ENCODE measurements at regions not wholly inside any gene's neighbourhood (a gene's known extent, or its start where the extent isn't known, plus 50 kb on each side); places are given as distances from the start of the nearest gene placed in this dataset.
"Not testable (repeated sequence)": the region's sequence is repeated elsewhere in the genome, so short reads cannot be mapped to it uniquely, and the experiment has no call there.

DNA sequence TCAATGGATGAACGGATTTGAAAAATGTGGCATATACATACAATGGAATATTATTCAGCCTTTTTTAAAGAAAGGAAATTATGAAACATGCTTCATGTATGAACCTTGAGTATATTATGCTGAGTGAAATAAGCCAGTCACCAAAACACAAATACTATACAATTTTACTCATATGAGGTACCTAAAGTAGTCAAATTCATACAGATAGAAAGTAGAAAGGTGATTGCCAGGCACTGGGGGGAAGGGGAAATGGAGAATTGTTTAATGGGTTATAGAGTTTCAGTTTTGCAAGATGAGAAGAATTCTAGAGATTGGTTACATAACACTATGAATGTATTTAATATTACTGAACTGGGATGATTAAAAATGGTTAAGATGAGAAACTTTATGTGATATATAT lies 171.4 kb downstream of the TMTC3 start:
- no peak for DNase-seq

DNA sequence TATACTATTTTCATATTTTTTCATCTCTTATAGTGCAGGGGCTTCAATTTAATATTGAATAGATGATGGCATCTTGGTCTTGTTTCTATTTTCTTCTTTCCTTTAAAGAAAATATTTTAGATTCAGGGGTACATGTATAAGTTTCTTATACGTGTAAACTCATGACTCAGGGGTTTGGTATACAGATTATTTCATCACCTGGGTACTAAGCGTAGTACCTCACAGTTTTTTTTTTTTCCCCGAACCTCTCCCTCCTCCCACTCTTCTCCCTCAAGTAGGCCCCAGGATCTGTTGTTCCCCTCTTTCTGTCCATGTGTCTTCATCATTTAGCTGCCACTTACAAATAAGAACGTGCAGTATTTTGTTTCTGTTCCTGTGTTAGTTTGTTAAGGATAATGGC lies 172.6 kb downstream of the TMTC3 start:
- no peak for DNase-seq

DNA sequence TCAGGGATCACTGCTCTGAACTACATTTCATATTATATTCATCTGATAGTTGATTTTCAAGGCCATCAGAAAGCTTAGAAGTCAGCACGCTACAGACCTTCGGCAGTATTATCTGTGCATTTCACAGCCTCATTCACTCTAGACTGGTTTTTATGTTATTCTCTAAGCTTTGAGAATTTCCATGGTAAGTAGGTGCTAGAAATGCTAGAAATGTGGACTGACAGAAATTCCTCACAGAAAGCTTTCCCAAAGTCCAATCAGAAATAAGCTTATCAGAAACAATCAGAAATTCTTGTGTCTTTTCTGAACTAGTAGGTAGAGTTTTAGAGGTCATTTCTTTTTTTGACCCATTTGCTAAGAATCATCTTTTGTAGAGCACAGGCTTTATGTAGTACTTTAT lies 176.6 kb downstream of the TMTC3 start:
- no peak for DNase-seq

DNA sequence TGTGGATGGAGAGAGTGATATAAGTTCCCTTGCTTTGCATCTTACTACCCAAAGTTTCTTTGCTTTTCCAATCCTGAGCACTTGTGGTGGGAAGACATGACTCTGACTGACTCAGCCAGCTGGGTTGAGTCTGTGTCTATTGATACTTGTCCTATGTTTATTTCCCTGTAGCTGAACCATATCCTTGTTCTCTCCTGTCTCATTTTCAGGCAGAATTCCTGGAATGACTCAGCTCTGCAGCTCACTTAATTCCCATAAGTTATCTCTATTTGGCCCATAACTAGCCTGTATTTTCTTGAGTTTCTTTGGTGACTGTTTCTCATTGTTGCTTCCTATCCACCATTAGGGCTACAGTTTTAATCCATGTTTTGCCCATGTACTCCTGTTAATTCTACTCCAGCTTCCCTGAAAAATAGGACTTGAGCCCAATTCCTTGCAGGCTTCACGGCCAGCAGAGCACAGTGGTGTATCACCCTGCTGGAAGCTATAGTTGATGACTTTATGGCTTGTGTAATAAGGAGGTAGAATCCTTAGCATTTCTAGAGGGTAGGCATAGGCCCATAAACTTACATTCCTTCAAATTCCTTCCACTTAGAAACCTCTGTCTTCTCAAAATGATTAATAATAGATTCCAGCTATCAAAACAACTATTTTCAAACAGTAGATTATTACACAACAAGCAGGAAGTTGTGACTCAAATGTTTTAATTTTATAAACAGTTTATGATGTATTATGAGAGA lies 183.1 kb downstream of the TMTC3 start:
- no peak for DNase-seq

DNA sequence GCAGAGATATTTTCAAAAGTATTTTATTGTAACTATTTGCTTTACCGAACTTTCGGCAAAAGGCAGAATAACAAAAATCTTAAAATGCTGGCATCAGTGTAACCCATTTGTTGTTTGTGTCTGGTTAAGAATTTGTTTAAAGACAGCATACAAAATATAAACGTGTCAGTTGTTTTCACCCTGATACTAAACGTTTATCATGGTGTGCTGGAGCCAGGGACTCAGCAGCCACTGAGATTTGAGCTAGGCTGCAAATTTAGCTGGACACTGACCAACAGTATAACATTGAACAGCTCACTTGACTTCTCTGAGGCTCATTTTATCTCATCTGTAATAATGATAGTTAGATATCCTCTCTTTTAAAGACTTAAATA lies 183.7 kb downstream of the TMTC3 start:
- no peak for DNase-seq

DNA sequence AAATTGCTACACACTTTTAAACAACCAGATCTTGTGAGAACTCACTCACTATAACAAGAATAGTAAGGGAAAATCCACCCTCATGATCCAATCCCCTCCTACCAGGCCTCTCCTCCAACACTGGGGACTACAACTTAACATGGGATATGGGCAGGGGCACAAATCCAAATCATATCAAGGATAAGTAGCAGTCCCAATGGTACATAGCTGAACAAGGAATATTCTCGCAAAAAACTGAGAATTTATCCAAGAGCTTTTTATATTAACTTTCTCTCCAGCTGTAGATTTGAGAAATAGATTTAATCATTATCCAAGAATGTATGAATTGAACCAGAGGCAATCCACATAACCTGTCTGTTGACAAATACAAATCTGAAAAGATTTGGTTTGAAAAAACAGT lies 185.2 kb downstream of the TMTC3 start:
- DNase-seq = no peak

DNA sequence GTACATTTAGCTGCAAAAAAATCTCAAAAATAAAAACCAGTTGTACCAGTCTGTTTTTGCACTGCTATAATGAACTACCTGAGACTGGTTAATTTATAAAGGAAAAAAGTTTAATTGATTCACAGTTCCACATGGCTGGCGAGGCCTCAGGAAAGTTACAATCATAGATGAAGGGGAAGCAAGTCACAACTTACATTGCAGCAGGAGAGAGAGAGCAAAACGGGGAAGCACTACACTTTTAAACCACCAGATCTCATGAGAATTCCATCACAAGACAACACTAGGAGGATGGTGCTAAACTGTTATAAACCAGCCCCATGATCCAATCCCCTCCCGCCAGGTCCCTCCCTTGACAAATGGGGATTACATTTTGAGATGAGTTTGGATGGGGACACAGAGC lies 186.0 kb downstream of the TMTC3 start:
- no peak for DNase-seq

DNA sequence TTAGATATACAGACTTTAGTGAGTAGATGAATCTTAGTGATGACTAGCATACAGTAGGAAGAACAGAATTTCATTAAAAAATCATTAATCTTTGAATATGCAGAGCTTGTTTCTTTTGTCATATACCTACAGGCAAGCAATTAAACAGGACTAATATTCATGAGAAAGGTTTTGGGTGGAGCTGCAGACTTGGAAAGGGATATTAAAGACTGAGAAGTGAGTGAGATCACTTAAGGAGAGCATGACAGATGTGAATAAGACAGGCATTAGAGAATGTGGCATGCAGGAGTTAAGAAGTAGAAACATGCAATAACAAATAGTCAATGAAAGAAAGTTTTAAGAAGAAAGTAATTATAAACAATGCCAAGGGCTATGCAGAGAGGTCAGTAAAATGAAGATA lies 187.7 kb downstream of the TMTC3 start:
- DNase-seq = no peak

DNA sequence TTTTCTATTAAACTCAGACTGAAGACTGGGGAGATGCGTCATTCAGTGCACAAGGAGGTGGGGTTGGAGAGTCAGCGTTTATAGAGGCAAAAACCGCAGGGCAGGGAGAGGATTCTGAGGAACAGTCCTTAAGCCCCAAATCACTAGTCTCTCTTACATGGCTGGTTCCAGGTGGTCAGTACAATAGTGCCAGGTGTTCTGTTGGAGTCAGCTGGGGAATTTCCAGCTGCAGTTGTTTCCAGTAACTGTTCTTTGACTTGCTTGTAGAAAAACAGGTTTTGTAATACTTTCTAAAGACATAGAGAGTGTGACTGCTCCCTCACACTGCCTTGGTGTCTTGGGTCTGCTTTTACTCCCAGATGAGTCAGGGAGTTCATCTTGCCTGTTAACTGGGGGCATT lies 192.2 kb downstream of the TMTC3 start:
- no peak for DNase-seq

DNA sequence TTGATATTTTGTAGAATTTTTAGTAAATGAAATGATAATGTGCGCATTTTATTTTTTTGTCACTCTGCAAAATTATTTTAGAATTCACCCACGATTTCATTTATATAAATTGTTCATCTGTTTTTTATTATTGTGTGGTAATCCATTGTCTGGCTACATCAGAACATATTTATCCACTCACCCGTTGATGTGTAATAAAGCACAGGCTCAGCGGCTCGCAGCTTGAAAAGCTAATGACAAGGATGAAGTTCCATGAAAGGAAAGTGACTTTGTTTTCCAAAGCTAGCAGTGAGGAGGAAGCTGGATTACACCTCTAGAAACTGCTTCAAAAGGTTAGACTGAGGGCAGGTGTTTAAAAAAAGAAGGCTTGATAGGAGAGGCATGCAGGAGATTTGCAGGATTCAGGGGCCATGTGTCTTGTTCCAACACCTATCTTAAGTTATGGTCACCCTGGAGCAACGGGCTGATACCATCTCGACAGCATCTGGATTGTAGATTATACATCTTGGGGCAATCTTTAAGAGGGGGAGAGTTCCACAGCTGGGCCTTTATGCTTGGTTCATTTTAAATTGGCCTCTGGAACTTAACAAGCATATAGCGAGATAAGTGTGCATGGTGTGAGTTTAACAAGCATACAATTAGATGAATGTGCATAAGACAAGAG lies 194.1 kb downstream of the TMTC3 start:
- DNase-seq = no peak

DNA sequence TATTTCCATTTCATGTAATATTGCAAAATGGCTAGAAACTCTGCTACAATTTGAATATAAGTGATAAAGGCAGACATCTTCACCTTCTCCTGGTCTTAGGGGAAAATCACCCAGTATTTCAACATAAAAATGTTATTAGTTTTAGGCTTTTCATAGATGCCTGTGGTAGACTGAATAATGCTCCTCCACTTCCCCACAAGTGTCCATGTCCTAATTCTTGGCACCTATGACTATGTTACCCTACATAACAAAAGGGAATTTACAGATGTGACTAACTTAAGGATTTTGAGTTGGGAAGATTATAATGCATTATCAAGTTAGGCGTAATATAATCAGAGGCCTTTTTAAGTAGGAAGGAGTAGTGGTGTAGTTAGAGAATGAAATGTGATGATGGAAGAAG lies 196.4 kb downstream of the TMTC3 start:
- DNase-seq = no peak

DNA sequence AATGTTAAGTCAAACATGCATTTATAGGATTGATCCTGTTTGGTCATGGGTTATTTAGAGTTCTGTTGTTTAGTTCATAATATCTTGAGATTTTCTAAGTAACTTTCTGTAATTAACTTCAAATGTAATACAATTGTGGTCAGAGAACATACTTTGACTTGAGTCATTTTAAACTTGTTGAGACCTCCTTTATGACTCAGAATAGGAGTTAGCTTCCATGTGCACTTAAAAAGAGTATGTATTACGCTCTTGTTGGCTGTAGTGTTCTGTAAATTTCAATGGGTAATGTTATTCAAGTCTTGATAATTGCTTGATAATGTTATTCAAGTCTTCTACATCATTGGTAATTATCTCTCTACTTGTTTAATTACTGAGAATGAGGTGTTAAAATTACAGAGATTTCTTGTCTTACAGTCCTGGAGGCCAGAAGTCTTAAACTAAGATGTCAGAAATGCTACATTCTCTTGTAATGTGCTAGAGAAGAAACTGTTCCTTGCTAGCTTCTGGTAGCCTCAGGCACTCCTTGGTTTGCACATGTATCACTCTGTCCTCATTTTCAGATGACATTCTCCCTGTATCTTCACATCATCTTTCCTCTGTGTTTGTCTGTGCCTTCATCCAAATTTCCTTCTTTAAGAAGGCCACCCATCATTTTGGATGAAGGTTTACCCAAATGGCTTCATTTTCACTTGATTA lies 197.3 kb downstream of the TMTC3 start:
- DNase-seq = no peak

DNA sequence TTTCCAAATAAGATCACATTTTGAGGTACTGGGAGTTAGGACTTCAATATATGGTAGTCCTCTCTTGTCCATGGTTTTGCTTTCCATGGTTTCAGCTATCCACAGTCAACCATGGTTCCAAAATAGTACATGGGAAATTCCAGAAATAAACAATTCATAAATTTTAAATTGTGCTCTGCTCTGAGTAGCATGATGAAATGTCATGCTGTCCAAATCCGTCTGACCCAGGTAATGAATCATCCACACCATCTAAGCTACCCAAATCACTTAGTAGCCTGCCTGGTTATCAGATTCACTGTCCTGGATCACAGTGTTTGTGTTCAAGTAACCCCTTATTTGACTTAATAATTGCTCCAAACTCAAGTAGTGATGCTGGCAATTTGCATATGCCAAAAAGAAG lies 197.9 kb downstream of the TMTC3 start:
- DNase-seq = no peak

DNA sequence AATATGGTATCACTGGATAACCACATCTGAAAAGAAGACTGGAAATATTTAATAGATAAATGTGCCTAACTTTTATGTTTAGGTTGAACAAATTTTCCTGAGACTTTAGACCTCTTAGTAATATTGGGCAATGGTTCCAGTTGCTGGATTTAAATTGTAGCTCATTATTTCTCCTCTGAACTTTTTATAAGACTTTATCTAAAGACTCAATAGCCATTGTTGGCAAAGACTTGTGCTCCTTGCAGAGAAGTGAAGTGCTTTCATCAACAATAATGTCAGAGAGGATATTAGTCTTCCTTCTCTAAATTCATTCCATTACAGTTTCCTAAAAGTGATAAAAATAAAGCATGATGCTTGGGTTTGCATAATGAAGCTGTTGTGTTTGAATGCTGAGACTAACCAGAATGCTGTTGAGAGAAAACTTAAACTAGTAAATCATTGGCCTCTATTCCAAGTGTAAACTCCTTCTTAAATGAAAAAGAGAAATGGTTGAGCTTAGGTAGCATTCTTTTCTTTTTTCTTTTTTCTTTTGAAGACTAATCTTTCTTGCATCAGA lies 200.2 kb downstream of the TMTC3 start:
- DNase-seq = no peak

DNA sequence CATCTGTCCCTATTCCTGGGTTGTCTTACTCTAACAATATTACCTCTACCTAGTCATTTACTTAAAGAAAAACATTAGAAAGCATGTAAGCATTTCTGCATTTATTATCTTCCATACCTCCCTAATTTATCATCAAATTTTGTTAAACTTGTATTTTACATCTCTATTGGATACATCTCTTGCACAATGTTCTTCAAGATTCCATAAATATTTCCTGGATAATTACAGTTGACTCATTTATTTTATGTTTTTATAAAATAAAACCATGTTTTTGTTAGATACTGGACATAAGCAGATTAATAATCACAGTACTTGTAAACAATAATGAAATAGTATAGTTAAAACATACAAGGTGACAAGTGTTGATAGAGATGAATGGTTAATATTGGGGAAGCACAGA lies 209.0 kb downstream of the TMTC3 start:
- DNase-seq = no peak

DNA sequence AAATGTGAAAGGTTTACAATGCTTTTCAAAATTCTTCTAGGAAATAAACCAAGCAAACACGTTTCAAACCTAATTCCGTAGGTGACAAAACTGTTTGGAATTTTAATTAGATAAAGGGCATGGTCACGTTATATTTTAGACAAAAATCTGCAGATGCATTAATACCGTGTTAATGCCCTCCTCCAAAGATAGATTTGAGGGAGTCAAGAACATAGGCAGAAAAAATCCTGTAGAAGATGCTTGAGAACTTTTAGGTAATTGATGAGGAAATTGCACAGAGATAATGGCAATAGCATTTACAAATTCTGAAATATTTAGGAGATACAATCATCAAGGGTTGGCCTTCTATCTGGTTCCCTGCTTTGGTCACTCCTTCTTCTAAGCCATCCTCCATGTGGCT lies 212.6 kb downstream of the TMTC3 start:
- DNase-seq = no peak

DNA sequence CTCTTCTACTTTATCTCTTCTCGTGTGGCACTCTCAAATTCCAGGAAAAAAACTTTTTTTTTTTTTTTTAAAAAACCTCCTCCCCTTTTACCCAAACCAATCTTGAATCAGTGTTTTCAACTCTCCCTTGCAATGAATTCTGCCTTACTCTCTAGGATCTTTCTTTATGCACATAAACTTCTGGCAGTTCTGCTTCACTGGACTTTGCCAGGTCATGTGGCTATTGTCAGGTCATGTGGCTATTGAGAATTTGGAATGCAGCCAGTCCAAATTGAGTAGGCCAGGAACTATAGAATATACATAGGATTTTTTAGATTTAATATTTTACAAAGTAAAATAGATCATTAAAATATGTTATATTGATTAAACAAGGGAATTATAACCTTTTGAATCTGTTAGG lies 218.2 kb downstream of the TMTC3 start:
- DNase-seq = no peak

DNA sequence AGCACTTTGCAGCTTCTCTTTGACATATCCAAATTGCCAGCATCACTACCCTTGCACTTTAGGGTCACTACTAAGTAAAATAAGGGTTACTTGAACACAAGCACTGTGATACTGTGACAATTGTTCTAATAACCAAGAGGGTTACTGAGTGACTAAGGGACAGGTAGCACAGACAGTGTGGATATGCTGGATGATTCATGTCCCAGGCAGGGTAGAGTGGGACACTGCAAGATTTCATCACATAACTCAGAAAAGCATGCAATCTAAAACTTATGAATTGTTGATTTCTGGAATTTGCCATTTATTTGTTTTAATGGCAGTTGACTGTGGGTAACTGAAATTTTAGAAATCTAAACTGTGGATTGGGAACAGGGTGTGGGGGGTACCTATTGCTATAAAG lies 218.8 kb downstream of the KITLG start:
- no peak for DNase-seq

DNA sequence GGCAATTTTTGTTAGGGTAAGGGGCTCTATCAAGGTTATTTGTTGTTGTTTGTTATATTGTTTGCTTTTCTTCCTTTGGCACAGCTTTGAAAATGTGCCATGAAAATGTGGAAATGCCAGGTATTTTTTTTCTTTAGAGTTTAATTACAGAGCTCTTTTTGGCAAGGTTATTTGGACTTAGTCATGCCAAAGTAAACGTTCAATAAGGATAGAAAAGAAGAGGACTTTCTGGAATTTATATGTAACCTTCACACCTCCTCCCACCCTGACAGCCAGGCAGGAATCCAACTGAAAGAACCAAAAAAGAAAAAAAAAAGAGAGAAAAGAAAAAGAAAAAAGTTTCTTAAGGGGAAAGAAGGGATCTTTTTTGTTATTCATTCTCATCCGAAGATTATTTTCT lies 217.8 kb downstream of the KITLG start:
- no peak for DNase-seq

DNA sequence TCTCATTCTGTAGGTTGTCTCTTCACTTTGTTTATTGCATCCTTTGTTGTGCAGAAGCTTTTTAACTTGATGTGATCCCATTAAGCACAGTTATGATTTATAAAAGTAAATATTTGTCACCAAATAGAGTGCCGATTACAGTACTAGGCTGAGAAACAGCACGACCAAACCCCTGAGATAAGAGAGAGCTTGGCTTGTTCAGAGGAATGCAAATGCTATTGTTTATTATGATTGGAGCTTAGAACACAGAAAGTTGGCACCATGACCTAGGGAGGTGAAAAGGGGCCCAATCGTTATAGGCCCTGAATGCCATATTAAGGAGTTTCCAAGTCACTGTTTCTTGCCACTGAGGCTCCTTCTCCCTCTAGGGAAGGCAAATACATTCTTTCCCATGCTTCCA lies 214.9 kb downstream of the KITLG start:
- no peak for DNase-seq

DNA sequence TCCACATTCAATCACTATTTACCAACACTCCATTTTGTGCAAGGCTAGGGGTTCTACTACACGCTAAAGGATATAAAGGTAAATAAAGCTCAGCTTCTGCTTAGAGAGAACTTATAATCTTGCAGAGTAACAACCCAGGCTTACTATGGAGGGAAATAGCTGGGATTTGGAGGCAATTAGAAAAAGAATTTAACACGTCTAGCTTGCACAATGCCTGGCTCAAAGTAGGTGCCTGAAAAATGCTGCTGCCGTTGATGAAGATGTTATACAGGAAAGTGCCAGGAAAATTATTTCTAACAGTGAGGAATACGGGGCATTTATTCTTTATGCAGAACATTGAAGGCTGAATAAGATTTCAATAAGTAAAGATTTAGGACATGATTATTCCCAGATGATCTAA lies 214.2 kb downstream of the KITLG start:
- no peak for DNase-seq

DNA sequence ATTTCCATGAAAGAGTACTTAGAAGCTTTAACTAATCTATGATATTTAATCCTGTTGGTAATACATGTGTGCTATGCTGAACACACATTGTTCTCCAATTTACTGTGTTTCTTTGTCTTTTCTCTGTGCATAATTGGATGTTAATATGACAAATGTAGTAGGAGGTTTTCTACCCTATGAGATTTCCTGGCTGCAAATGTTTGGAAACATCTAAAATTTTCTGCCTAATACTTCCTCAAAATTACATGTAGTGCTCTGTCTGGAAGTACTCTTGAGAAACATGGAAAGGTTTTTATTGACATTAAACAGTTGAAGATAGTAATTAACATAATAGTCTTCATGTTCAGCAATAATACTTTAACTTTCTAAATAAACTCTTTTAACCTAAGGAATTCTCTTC lies 213.0 kb downstream of the KITLG start:
- DNase-seq = no peak

DNA sequence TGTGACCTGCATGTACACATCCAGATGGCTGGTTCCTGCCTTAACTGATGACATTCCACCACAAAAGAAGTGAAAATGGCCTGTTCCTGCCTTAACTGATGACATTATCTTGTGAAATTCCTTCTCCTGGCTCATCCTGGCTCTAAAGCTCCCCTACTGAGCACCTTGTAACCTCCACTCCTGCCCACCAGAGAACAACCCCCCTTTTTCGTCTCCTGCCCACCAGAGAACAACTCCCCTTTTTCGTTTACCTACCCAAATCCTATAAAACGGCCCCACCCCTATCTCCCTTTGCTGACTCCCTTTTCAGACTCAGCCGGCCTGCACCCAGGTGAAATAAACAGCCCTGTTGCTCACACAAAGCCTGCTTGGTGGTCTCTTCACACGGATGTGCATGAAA lies 212.2 kb downstream of the KITLG start:
- DNase-seq = not testable (repeated sequence)
